ENCODE measurements at regions not wholly inside any gene's neighbourhood (a gene's known extent, or its start where the extent isn't known, plus 50 kb on each side); places are given as distances from the start of the nearest gene placed in this dataset.
A peak's percentile ranks its signal among the peaks of the same experiment; 100 is the strongest.

DNA sequence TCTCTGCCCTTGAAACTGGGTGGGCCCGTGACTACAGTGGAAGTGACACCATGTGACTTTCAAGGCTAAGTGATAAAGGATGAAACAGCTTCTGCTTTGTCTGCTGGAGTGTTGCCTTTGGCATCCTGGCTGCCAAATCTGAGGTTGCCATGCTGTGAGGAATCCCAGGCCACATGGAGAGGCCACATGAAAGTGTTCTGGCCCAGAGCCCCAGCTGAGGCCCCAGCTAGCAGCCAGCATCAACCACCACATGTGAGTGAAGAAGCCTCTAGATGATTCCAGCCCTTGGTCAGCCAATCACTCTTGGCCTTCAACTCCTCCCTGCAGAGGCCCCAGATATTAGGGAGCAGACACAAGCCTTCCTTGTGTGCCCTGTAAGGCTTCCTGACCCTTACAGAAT lies 94.4 kb upstream of the BCOR start:
- intact Hi-C loops (cut with micrococcal nuclease): no loop called here
- H3K27ac Mint-ChIP-seq: no peak overlapping the region
- H3K27me3 Mint-ChIP-seq: peaks cover 3% of the 10 kb centered on the region
- H3K4me3 Mint-ChIP-seq: no peak overlapping the region
- H3K36me3 Mint-ChIP-seq (ENCODE audit: low read depth): no peaks in the 10 kb centered on the region
- no peaks in the 10 kb centered on the region for H3K4me1 Mint-ChIP-seq (ENCODE audit: low read depth)
- no peaks in the 10 kb centered on the region for H3K9me3 Mint-ChIP-seq

DNA sequence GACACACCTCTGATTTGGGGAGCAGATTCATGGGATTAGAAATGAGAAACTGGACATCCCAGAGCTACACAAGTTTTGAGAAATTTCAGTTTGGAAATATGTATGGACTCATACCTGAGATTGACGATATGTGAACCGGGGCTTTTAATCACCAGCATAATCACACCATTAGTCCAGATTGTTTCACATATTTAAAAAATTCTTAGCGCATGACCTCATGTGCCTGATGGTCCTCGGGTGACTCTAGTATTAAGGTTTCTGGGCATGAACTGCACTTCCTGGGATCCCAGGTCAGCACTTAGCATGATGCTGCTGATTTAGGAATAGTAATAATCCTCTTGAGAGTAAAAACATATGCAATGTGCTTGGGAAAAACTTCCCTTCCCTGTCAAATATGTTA lies 91.9 kb upstream of the BCOR start:
- Mint-ChIP-seq H3K27ac (no peak overlapping the region), H3K27me3 (peaks cover 4% of the 10 kb centered on the region), H3K9me3 (peaks cover 11% of the 10 kb centered on the region), H3K4me1 (ENCODE audit: low read depth) (no peaks in the 10 kb centered on the region), H3K4me3 (no peak overlapping the region), H3K36me3 (ENCODE audit: low read depth) (no peaks in the 10 kb centered on the region)
- intact Hi-C loops (cut with micrococcal nuclease): no loop called here

- Mint-ChIP-seq H3K36me3 (ENCODE audit: low read depth) (no peaks in the 10 kb centered on the region), H3K4me1 (ENCODE audit: low read depth) (no peaks in the 10 kb centered on the region), H3K4me3 (no peak overlapping the region), H3K27ac (no peak overlapping the region), H3K9me3 (peaks cover 11% of the 10 kb centered on the region), H3K27me3 (peaks cover 4% of the 10 kb centered on the region)
- intact Hi-C loops (cut with micrococcal nuclease): no loop called here
These were observed 91.0 kb upstream of the BCOR start for GRCh38 chrX:40188573-40189417.

DNA sequence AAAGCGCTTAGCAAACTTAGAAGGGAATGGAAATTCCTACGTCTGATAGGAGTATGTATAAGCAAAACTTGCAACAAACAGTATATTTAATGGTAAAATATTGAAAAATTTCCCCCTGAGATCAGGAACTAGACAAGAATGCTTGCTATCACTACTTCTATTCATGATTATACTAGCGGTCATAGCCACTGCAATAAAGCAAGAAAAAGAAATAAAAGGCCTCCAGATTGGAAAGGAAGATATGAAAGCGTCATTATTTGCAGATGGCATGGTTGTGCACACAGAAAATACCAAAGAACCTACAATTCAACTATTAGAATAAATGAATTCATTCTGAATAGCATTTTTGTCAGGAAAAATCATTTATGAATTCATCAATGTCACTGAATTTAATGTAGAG lies 87.2 kb upstream of the BCOR start:
- Mint-ChIP-seq H3K4me3 (no peak overlapping the region), H3K27me3 (peaks cover 4% of the 10 kb centered on the region), H3K27ac (no peak overlapping the region), H3K9me3 (peaks cover 11% of the 10 kb centered on the region), H3K4me1 (ENCODE audit: low read depth) (peaks cover 2% of the 10 kb centered on the region), H3K36me3 (ENCODE audit: low read depth) (no peaks in the 10 kb centered on the region)
- intact Hi-C loops (cut with micrococcal nuclease): no loop called here

DNA sequence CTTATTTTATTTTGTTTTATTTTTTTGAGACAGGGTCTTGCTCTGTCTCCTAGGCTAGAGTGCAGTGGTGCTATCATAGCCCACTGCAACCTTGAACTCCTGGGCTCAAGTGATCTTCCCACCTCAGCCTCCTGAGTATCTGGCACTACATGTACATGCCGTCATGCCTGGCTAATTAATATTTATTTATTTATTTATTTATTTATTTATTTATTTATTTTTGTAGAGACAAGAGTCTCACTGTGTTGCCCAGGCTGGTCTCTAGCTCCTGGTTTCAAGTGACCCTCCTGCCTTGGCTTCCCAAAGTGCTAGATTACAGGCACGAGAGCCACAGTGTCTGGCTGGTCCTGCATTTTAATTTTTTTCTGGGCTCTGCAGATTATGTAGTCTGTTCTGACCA lies 84.9 kb upstream of the BCOR start:
- H3K27ac Mint-ChIP-seq: no peak overlapping the region
- peaks cover 11% of the 10 kb centered on the region for H3K9me3 Mint-ChIP-seq
- intact Hi-C loops (cut with micrococcal nuclease): no loop called here
- no peaks in the 10 kb centered on the region for H3K36me3 Mint-ChIP-seq (ENCODE audit: low read depth)
- peaks cover 1% of the 10 kb centered on the region for H3K27me3 Mint-ChIP-seq
- H3K4me1 Mint-ChIP-seq (ENCODE audit: low read depth): peaks cover 19% of the 10 kb centered on the region
- H3K4me3 Mint-ChIP-seq: no peak overlapping the region

GRCh38 chrX:40182095-40182494 lies 84.3 kb upstream of the BCOR start:
- peaks cover 22% of the 10 kb centered on the region for H3K4me1 Mint-ChIP-seq (ENCODE audit: low read depth)
- no peak overlapping the region for H3K4me3 Mint-ChIP-seq
- no peak overlapping the region for H3K27ac Mint-ChIP-seq
- peaks cover 1% of the 10 kb centered on the region for H3K27me3 Mint-ChIP-seq
- no peaks in the 10 kb centered on the region for H3K36me3 Mint-ChIP-seq (ENCODE audit: low read depth)
- intact Hi-C loops (cut with micrococcal nuclease): no loop called here
- H3K9me3 Mint-ChIP-seq: peaks cover 11% of the 10 kb centered on the region

DNA sequence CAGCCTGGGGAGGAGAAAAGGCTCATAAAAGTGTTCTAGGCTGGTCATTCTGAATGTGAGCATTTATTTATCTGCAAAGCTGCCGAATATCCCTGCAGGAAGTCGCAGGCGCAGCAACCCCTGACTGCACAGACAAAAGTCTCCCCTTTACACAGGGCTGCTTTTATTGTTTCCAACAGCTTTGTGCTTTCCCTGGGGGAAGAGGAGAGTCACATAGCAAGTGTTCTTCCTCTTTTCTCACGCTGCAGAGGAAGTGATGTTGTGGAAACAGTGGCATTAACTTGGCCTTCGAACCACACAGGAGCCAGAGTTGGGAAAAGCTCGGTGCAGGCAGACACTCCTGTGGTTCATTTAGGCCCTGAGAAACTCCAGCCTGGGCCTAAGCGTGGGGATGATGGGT lies 81.5 kb upstream of the BCOR start:
- intact Hi-C loops (cut with micrococcal nuclease): loop anchor here (5.0 kb wide), 1 partner anchor 88 kb away; no protein-coding TSS in a partner anchor
- Mint-ChIP-seq H3K4me1 (ENCODE audit: low read depth) (peaks cover 30% of the 10 kb centered on the region), H3K27ac (peak overlapping the region; percentile 27), H3K36me3 (ENCODE audit: low read depth) (no peaks in the 10 kb centered on the region), H3K27me3 (no peaks in the 10 kb centered on the region), H3K4me3 (no peak overlapping the region), H3K9me3 (no peaks in the 10 kb centered on the region)

- Mint-ChIP-seq H3K4me3 (no peak overlapping the region), H3K27me3 (peaks cover under 1% of the 10 kb centered on the region), H3K9me3 (no peaks in the 10 kb centered on the region), H3K36me3 (ENCODE audit: low read depth) (no peaks in the 10 kb centered on the region), H3K27ac (no peak overlapping the region), H3K4me1 (ENCODE audit: low read depth) (peaks cover 42% of the 10 kb centered on the region)
- intact Hi-C loops (cut with micrococcal nuclease): loop anchor here (2.0 to 5.0 kb wide), 2 partner anchors 79 to 89 kb away; no protein-coding TSS in a partner anchor
These were observed 80.4 kb upstream of the BCOR start for GRCh38 chrX:40177942-40178715.

- peaks cover 47% of the 10 kb centered on the region for H3K4me1 Mint-ChIP-seq (ENCODE audit: low read depth)
- H3K36me3 Mint-ChIP-seq (ENCODE audit: low read depth): no peaks in the 10 kb centered on the region
- peaks cover 4% of the 10 kb centered on the region for H3K27me3 Mint-ChIP-seq
- peak overlapping the region; percentile 91 for H3K27ac Mint-ChIP-seq
- intact Hi-C loops (cut with micrococcal nuclease): loop anchor here (2.0 to 5.0 kb wide), 2 partner anchors 79 to 90 kb away; no protein-coding TSS in a partner anchor
- peak overlapping the region; percentile 65 for H3K4me3 Mint-ChIP-seq
- H3K9me3 Mint-ChIP-seq: no peaks in the 10 kb centered on the region
These were observed 79.7 kb upstream of the BCOR start for GRCh38 chrX:40177489-40177888.

- no peaks in the 10 kb centered on the region for H3K36me3 Mint-ChIP-seq (ENCODE audit: low read depth)
- H3K4me1 Mint-ChIP-seq (ENCODE audit: low read depth): peaks cover 47% of the 10 kb centered on the region
- peak overlapping the region; percentile 65 for H3K4me3 Mint-ChIP-seq
- peak overlapping the region; percentile 91 for H3K27ac Mint-ChIP-seq
- H3K27me3 Mint-ChIP-seq: peaks cover 4% of the 10 kb centered on the region
- intact Hi-C loops (cut with micrococcal nuclease): loop anchor here (2.0 to 5.0 kb wide), 2 partner anchors 78 to 90 kb away; no protein-coding TSS in a partner anchor
- no peaks in the 10 kb centered on the region for H3K9me3 Mint-ChIP-seq
These were observed 79.3 kb upstream of the BCOR start for GRCh38 chrX:40177117-40177430.

DNA sequence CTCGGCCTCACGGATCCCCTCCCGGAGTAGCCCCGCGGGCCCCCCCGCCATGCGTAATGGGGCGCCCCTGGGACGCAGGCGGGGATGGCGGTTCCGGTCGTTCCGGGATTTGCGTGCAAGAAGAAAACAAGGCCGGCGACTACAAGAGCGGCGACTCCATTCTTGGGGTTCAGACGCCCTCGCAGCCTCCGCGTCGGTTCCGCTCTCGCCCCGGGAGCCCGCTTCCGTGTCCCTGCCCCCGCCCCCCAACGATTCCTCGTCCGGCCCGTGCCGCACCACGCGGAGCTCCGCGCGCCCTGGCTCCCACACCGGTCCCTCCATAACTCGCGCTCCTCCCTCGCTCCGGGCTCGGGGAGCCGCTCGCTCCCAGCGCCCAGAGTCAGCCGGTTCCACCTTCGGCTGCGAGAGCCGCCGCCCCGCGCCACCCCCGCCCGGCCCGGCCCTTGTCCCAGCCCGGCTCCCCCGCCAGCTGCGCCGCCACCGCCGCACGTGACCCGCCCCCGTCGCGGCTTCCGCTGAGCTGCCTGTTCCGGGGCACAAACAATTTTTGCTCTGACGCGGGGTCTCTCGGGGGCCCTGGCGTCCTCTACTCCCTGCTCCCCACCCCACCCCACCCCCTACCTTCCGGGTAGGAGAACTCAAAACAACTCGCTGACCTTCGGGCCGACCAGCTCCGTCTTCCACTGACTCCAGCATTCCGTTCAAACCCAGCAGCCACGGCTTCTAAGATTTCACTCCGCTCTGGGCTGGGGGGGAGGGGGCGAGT lies 78.8 kb upstream of the BCOR start:
- Mint-ChIP-seq H3K9me3 (no peaks in the 10 kb centered on the region), H3K36me3 (ENCODE audit: low read depth) (no peaks in the 10 kb centered on the region), H3K4me3 (peak overlapping the region; percentile 65), H3K27ac (peak overlapping the region; percentile 91), H3K4me1 (ENCODE audit: low read depth) (peaks cover 48% of the 10 kb centered on the region), H3K27me3 (peaks cover 4% of the 10 kb centered on the region)
- intact Hi-C loops (cut with micrococcal nuclease): loop anchor here (2.0 to 5.0 kb wide), 2 partner anchors 78 to 91 kb away; no protein-coding TSS in a partner anchor

DNA sequence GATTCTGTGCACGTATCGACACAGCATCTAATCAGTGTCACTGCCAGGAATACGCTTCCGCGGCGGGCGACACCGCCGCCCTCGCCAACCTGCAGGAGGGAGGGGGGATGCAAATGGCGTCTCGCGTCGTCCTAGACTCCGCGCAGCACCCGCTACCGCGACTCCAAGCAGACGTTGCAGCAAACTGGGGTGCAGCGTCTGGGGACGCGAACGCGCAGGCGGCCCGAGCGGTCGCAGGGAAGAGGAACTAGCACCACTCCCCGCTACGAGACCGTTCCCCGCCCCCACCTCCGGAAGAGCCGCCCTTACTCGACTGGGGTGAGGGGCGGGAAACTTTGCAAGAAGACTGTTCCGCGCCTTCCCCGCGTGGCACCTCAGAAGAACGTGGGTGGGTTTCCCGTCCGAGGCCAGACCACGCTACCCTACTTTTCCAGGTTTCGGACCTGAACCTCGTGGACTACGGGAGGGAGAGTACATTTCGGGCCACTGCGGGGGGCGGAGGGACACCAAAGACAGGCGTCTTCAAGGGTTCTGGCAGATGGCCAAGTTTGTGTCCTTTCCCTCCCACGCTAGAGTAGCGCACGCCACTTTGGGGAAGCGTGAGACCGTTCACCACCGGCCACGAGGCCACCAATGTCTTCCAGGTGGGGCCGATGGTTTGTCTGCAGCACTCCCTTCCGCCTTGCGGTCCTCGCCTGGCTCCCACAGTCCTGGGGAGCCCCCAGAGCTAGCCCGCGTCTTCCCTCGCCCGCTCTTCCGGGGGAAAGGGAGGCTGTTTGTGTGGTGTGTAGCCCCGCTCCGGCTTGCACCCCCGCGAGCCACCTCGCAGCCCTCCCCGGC lies 78.0 kb upstream of the BCOR start:
- intact Hi-C loops (cut with micrococcal nuclease): loop anchor here (2.0 to 5.0 kb wide), 2 partner anchors 77 to 92 kb away; no protein-coding TSS in a partner anchor
- Mint-ChIP-seq H3K4me1 (ENCODE audit: low read depth) (peaks cover 55% of the 10 kb centered on the region), H3K36me3 (ENCODE audit: low read depth) (no peaks in the 10 kb centered on the region), H3K4me3 (peak overlapping the region; percentile 65), H3K9me3 (no peaks in the 10 kb centered on the region), H3K27me3 (peaks cover 4% of the 10 kb centered on the region), H3K27ac (peak overlapping the region; percentile 91)
